ENCODE measurements at regions not wholly inside any gene's neighbourhood (a gene's known extent, or its start where the extent isn't known, plus 50 kb on each side); places are given as distances from the start of the nearest gene placed in this dataset.
"Not testable (repeated sequence)": the region's sequence is repeated elsewhere in the genome, so short reads cannot be mapped to it uniquely, and the experiment has no call there.

DNA sequence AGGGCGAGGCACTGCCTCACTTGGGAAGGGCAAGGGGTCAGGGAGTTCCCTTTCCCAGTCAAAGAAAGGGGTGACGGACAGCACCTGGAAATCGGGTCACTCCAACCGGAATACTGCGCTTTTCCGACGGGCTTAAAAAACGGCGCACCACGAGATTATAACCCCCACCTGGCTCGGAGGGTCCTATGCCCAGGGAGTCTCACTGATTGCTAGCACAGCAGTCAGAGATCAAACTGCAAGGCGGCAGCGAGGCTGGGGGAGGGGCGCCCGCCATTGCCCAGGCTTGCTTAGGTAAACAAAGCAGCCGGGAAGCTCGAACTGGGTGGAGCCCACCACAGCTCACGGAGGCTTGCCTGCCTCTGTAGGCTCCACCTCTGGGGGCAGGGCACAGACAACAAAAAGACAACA lies 366.5 kb downstream of the NR4A2 start:
- intact Hi-C loops (cut with DNase I); DNase-seq: not testable (repeated sequence)

DNA sequence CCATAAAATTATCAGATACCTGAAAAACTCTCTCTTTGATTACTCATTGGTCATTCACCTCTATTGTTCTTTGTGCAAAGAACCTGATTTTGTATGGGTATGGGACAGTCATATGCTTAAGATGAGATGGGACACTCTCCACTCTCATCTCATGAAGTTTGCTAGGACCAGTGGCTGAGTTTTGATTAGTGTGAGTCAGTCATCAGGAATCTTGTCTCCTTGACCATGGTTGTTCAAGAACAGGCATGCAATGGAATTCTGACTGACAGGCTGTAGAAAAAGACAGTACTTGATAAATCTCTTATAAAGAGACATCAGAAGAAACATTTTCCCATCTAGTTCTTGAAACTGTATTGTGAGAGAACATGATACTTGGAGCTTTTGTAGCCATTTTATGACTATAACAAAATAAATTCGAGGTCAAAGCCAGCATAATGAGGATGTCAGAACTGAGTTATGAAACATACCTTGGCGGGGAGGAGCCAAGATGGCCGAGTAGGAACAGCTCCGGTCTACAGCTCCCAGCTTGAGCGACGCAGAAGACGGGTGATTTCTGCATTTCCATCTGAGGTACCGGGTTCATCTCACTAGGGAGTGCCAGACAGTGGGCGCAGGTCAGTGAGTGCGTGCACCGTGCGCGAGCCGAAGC lies 367.0 kb downstream of the NR4A2 start:
- DNase-seq: no peak
- intact Hi-C loops (cut with DNase I): no loop called here

DNA sequence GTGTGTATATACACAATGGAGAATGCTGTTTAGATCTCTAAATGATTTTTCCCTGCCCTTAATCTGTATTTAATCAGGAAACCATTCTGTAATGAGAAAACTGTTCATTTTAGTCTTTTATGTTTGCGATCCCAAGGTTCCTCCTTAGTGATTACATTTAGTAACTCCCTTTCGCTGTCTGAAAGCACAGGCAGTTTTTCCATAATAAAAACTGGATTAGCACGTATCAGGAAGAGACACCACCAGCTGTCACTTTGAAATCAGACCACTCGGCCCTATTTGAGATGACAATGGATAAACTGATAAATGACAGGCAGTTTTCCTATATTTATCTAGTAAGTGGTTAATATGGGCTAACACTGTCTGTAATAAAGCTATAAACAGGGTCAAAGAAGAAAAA lies 370.9 kb downstream of the NR4A2 start:
- intact Hi-C loops (cut with DNase I): no loop called here
- no peak for DNase-seq

DNA sequence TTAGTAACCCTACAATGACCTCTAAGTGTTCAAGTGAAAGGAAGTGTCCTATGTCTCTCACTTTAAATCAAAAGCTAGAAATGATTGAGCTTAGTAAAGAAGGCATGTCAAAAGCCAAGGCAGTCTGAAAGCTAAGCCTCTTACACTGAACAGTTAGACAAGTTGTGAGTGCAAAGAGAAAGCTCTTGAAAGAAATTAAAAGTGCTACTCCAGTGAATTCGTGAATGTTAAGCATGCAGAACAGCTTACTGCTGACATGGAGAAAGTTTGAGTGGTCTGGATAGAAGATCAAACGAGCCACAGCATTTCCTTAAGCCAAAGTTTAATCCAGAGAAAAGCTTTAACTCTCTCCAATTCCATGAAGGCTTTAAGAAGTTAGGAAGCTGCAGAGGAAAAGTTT lies 373.7 kb downstream of the NR4A2 start:
- no peak for DNase-seq
- intact Hi-C loops (cut with DNase I): no loop called here

DNA sequence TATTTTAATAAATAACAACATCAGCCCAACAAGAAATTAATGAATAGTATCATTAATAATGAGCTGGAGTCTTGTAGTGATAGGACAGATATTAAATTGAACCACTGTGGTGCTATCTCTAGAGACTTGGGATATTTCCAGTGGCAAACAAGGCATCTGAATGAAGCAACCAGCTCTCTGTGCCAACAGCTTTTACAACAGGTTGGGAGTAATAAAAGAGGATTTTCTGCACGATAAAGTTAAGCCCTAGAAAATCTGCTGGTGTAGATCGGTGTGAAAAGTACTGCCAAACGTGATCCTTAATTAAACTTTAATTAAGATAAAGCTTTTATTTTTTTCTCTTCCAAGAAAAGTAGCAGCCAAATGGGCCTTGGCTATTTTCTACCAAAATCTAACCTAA lies 385.5 kb downstream of the NR4A2 start:
- no peak for DNase-seq
- intact Hi-C loops (cut with DNase I): no loop called here

DNA sequence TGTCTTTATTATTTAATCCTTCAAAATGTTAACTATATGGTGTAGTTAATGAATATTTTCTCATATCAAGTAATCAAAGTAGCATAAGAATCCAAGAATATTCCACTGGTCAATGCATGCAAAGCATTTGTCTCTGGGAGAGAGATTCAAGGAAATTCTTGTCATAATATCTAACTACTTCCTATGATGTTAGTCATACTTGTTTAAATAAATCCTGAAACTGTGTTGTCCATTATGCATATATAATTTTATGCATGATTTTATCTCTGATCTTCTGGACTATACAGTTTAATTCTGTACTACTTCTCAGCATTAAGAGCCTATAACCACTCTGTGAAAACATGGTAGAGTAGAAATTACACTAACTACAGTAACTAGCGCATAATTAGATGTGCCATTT lies 388.3 kb downstream of the NR4A2 start:
- intact Hi-C loops (cut with DNase I): no loop called here
- no peak for DNase-seq

DNA sequence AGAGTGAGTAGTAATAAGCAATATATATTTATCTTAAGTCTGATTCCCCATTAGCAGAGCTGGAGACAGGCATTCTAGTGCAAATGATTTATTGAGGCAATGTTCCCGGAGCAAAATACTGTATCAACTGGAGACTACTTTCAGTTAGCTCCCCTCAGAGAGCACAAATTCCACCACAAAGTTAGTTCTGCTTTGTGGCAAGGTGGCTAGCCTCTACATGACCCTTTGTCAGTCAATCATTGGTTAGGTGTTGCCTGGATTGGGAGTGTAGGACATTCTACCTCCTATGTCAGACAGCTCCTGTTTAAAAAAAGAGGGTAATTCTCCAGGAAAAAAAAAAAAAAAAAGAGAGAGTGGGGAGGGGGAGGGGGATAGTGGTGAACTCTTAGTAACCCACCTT lies 402.2 kb downstream of the NR4A2 start:
- intact Hi-C loops (cut with DNase I): no loop called here
- no peak for DNase-seq

DNA sequence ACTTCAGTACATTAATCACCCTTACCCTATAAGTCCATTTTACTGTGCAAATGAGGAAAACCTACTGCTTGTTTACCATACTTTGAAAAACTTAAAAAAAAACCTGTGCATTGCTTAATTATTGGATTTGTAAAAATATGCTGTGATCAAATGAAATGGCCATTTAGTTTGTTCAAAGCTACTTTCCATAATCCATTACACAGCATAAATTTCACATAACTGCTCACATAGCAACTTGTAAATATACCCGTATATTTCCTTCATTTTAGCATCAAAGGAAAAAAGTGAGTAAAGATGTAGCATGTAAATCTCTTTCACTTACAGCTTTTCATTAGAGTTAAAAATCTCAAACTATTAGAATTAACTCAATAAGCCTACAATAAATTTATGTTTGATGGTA lies 415.1 kb downstream of the NR4A2 start:
- intact Hi-C loops (cut with DNase I): no loop called here
- no peak for DNase-seq

DNA sequence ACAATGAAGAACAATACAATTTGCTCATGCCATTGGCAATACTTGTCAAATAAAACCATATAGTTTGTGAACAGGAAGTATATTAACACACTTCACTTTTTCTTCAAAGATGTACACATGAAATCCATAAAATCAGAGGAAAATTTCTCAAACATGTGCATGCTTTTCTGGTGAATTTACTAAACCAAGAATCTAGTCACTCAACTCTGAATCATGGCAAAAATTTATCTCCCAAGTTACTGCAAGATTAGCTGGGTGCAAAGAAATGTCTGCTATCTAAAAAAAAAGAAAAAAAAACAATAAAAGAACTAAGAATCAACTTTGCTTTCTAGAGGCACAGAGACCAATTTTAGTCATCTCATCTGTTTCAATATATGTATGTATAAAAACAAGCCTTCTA lies 419.2 kb downstream of the NR4A2 start:
- intact Hi-C loops (cut with DNase I): no loop called here
- DNase-seq: no peak

DNA sequence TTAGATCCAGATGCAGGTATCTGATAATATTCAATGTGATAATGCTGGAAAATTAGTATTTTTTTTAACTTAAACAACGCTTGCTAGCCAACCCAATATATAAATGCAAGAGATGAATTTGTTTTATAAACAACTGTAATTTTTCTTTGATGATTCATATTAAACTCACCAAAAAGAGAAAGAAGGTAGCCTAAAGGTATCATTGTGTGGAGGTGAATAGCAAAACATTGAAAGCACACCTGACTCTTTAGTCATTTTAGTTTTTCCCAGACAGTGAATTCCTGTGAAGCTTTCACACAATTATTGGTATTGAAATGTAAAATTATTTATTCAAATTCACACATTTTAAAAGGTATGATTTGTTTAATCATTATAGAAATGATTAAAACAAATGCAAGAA lies 424.0 kb downstream of the NR4A2 start:
- intact Hi-C loops (cut with DNase I): no loop called here
- DNase-seq: no peak

DNA sequence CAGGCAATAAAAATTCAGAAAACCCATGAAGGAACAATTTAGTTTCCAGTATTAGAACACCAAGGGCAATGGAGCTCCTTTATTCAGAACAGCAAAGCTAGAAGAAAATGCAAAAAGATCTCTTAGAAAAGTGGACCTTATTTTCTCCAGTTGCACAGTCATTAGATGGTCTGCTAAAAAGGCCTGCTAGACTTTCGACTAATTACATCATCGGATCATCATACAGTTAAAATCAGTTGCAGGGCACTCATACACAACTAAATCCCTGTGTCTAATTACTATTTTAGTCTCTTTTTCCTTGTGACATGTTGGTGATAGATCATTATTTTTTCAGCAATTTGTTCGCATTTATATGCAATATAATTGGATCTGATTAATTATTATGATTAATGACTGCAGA lies 425.3 kb downstream of the NR4A2 start:
- no peak for DNase-seq
- intact Hi-C loops (cut with DNase I): no loop called here

DNA sequence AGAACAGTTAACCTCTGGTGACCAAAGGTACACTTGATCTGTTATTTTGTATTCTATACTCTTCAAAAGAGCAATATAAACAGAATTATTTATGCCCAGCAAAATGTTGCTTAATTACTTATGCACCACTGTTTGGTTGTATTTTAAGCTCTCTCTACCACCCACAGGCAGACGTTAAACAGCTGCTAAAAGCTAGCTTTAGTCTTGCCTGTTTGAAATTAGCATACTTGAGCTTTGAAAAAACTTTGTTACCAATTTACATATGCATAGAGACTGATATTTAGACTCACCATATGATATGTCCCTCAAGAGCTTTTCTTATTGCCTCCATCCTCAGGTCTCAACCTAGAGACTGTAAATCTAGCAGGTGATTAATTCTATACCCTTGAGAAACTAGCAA lies 426.9 kb downstream of the NR4A2 start:
- no peak for DNase-seq
- intact Hi-C loops (cut with DNase I): no loop called here

DNA sequence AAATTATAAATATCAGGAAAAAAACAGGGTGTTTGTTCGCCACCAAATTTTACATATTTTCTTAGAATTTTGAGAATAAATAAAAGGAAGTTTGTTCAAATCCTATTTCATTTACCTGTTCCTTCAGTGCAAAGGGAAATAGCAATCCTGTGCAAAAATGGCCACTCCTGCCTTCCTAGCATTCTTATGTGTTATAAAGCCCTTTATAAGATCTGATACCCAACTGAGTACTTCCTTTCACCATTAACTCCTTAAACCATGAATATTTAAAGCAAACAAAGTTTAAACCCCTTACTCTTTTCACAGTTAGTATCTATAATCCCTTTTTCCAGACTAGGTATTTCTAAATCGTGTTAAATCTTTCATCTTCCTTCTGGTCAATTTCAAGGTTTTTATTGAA lies 427.8 kb downstream of the NR4A2 start:
- no peak for DNase-seq
- intact Hi-C loops (cut with DNase I): no loop called here

DNA sequence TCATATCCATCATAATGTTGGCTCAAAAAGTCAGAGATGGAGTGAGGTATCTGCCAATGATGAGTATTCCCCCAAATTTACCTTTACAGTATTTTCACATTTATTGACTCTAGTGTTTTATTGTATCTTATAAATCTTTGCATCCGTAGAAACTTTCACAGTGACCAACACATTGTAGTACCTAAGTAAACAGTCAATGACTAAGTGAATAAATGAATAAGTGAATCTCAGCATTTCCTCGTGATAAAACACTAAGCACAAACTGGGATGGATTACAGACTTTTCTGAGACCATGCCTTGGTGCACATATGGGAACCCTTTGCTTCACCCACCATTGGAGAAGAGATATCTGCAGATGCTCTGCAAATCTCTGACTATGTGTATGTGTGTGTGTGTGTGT lies 429.9 kb downstream of the NR4A2 start:
- no peak for DNase-seq
- intact Hi-C loops (cut with DNase I): no loop called here

DNA sequence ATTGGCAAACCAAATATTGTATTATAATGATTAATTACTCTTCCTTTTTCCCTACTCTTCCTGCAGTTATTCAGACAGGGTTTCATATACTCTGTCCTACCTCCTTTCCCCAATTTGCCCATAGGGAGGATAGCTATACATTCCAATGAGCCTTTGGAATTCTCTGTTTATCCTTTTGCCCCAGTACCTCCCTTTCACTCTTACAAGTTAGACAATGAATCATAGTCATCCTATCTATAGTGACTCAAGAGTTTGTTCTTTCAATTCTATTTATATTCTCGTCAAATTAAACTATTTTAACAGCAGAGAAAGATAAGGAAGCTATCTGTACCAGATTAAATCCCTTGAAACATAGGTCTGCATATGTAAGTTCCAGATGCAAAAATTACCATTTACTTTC lies 437.5 kb downstream of the NR4A2 start:
- intact Hi-C loops (cut with DNase I): no loop called here

DNA sequence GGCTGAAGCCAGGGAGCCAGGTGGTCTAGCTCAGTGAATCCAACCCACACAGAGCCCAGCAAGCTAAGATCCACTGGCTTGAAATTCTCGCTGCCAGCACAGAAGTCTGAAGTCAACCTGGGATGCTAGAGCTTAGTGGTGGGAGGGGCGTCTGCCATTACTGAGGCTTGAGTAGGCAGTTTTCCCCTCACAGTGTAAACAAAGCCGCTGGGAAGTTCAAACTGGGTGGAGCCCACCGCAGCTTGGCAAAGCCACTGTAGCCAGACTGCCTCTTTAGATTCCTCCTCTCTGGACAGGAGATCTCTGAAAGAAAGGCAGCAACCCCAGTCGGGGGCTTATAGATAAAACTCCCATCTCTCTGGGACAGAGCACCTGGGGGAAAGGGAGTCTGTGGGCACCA lies 452.1 kb downstream of the NR4A2 start:
- DNase-seq; intact Hi-C loops (cut with DNase I): not testable (repeated sequence)

More for the DNA sequence above, 437.5 kb downstream of the NR4A2 start:
- DNase-seq: no peak

DNA sequence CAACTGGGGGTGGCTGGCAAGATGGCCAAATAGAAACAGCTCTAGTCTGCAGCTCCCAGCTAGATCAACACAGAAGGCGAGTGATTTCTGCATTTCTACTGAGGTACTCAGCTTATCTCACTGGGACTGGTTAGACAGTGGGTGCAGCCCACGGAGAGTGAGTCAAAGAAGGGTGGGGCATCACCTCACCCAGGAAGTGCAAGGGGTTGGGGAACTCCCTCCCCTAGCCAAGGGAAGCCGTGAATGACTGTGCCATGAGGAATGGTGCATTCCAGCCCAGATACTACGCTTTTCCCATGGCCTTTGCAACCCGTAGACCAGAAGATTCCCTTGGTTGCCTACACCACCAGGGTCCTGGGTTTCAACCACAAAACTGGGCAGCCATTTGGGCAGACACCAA lies 452.6 kb downstream of the NR4A2 start:
- intact Hi-C loops (cut with DNase I); DNase-seq: not testable (repeated sequence)

DNA sequence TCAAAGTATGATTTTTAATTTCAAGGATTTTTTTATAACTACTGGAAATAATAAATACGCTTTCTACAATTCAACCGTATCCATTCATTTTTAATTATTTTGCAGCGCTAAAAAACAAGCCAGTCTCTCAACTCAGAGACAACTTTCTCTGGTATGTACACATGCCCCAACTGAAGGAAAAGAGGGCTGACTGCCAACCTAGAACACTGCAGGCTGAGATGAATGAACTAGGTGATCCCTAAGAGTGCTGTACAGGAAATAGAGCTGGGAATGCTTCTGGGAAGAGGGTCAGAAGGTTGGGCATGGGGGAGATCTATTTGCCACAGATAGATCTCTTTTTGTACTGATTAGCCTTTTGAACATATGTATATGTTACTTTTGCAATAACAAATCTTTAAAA lies 460.1 kb downstream of the NR4A2 start:
- intact Hi-C loops (cut with DNase I): no loop called here
- DNase-seq: no peak

DNA sequence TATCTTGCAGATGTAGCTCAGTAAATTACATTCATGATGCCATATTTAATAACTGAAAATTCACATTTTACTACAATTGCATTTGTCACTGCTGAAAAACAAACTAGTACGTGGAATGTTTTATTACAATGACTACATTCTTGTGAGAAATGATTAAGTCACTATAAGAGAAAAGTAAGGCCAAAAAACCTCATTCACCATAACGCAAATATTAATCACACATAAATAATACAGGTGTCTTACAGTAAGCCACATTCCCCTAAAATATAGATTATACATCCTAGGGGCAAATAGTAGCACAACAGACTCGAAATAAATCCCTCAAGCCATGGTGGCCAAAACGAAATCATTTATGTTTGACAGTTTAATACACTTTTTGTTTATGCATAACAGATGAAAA lies 460.6 kb downstream of the NR4A2 start:
- DNase-seq: no peak
- intact Hi-C loops (cut with DNase I): no loop called here

DNA sequence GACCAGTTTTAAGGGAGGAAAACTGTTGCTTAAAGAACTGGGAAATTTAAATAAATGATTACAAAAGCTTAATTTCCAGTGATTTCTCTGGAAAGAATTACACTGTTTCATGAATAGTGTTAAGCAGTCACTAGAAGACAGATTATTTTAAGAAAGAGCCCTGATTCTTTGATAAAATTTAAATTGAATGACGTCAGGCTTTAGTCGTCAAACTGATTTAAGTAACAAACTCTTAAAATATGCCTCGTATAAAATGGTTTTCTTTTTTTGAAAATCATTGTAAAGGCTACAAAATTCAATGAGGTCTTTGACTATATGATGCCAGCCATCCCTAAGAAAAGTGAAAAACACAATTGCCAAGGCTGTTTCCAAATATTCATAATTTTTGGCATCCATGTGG lies 465.0 kb downstream of the NR4A2 start:
- no peak for DNase-seq
- intact Hi-C loops (cut with DNase I): no loop called here

DNA sequence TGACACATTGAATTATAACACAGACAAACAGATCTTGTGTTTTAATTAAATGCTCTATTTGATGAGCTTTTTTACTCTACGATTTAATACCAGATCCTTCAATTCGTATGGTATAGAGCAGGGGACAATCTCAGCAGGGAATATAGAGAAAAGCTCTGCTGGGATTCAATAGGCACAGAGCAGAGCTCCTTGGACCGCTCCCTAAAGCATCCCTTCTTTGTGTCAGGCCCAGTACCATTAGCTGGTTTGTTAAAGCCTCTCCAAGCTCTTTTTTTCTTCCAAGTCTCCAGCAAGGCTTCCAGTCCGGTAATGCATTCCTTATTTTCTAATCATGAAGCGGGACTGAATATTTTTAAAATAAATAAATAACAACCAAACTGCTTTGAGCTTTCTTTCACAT lies 466.0 kb downstream of the NR4A2 start:
- no peak for DNase-seq
- intact Hi-C loops (cut with DNase I): no loop called here

DNA sequence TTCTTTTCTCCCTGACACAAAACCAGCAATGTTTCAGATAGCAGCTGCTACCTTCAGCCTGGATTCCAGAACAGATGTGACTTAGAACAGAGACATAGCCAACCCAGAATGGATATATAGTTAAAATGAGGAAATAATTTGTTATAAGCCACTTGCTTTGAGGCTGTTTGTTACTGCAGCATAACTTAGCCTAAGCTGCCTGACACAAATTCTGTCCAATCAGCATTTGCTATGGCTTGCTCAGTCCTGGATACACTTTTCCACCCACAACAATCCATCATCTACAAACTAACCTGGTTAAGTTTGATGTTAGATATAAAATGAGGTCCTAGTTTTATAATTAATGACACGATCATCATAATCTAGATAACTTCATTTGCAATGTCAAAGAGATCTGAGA lies 480.4 kb downstream of the NR4A2 start:
- intact Hi-C loops (cut with DNase I): no loop called here
- DNase-seq: no peak

All from head of caudate nucleus (tissue), 42 donors.